Activated gamma-delta T cell (primary cell): ENCODE measurements at regions not wholly inside any gene's neighbourhood (a gene's known extent, or its start where the extent isn't known, plus 50 kb on each side); places are given as distances from the start of the nearest gene placed in this dataset.
"Not testable (repeated sequence)": the region's sequence is repeated elsewhere in the genome, so short reads cannot be mapped to it uniquely, and the experiment has no call there.

Experiments used
- DNase-seq: peaks from one replicate; lab custom pipeline; 2025; lab: John Stamatoyannopoulos, UW

DNA sequence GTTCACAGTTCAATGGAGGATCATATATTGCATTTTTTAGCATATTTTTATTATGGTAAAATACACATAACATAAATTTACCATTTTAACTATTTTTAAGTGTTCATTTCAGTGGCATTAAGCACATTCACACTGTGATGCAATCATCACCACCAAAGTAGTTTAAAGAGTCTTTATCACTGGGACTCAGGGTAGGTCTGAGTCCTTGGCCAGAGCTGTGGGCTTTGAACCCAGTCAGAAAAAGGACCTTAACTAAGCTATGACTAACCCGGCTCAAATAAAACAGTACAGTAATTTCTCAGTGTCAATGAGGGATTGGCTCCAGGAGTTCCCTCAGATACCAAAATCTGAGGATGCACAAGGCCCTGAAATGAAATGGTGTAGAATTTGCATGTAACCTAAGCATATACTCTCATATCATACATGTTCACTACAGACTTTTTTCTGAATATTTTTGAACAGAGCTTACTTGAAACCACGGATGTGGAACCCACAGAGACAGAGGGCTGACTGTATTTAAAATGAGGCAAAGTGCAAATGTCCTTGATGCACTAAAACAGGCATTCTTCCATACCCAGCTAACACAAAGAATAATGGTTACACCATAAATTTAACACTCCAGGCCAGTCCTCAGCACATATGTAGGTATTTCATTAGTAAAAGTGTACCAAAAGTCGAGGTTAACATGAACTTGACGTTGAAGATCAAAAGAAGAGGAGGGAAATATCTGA lies 246.2 kb downstream of the LNPK start:
- DNase-seq: no peak

DNA sequence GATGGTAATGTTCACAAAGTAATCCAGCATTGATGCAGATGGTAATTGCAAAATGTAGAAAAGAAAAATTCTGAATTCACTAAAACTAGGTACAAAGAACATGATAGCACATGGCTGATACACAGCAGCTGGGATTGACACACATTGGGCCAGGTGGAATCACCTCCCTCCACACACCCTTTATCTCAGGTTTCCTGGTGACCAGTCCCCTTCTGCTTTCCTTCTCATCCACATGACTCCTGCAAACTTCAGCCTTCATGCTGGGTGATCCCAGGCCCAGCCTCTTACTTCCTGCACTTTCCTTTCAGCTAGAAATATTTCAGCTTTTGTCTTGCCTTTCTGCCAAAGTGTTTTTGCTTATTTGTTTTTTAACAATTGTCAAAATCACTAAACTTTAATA lies 246.9 kb downstream of the LNPK start:
- no peak for DNase-seq

DNA sequence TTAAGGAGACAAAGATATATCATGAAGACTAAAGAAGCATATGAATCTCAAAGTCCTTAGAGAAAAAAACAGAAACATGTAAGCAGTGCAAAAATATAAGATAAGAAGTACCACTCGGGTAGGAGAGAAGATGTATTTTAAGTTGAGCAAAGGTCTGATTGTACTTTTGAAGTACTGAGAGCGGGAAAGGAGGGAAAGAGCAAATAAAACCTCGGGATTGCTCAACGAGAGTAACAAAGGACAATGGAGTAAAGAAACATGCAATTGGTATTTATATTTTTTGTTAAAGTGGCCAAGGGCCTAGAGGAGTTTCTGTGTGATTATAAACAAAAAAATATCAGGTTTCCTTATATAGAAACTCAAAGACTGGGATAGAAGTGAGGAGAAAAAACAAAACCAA lies 251.9 kb downstream of the LNPK start:
- no peak for DNase-seq

DNA sequence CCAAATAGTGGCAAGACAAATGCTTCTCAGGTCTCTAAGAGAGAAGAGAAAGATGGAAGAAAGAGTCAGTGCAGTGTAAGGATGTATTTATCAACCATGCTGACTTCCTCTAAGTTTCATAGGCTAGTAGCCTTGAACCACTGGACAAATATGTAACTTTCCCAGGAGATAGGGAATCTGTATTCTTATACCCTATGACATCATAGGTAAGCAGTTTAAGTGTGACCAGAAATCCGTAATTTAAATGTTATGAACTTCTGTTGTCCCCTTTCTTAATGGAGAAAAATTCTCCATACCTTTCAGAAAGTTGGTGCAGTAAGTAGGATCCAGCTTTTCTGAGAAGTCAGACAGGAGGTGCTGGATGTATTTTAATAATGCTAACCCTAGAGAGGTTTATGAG lies 256.2 kb downstream of the LNPK start:
- no peak for DNase-seq

DNA sequence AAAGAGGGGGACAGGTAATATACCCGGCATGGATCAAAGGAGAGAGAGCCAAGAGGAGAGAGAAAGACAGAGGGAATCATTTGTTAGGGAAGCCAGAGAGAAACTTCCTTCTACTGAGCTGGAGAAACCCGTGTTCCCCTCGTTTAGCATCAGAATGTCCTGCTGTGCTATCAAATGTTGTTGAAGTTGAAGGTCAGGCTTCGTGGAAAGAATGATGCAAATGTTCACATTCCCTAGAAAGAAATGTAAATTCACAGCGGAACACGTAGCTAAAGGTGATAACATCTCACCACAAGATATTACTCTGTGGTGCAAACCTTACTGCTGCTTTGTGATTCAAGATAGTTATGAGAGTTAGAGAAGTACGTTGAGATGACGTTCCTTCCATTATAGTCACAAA lies 258.1 kb downstream of the LNPK start:
- DNase-seq: no peak

DNA sequence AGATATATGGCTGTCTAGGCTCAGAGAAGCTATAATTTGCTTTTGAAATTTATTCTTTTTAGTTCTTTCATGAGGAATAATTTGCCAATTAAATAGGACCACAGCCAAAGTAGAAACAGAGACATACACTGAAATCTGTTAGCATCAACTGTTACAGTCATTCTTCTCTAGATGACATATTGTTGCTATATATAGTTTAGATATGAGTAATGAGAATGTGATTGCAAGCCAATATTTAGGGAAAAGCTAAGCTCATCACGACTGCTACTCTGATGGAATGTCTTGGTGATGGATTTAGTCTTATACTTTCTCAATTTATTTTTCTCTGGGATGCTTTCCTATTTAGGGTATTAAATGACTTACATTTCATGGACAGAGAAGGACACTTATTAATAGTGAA lies 259.1 kb downstream of the LNPK start:
- no peak for DNase-seq

DNA sequence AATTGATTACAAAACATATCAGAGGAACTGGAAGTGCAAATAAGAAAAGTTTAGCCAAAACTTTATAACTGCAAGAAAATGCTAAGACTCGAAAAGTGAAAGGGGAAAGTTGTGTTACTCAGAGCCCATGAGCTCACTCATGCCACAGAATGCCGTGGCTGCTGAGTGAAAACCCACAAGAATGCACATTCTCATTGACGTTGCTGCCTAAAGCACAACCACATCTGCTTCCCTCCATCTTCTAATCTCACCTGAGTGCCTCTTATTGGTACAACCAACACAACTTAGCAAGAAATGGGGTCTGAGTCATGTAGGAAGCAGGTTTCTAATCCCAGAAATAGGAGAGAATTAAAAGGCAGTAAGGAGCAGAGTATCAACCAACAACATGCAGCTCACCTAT lies 259.7 kb downstream of the LNPK start:
- DNase-seq: no peak

DNA sequence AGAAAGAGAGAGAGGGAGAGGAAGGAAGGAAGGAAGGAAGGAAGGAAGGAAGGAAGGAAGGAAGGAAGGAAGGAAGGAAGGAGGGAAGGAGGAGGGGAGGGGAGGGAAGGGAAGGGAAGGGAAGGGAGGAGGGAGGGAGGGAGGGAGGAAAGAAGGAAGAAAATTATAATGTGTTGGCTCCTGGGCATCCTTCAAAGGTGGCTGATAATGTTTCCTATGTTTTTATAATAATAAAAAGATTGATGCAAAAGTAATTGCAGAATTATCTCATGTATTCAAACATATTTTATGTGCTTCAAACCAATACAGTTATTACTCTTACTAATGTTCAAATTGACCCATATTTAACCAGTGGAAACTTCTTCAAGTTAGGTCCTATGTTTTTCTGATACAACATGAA lies 260.9 kb downstream of the LNPK start:
- no peak for DNase-seq

DNA sequence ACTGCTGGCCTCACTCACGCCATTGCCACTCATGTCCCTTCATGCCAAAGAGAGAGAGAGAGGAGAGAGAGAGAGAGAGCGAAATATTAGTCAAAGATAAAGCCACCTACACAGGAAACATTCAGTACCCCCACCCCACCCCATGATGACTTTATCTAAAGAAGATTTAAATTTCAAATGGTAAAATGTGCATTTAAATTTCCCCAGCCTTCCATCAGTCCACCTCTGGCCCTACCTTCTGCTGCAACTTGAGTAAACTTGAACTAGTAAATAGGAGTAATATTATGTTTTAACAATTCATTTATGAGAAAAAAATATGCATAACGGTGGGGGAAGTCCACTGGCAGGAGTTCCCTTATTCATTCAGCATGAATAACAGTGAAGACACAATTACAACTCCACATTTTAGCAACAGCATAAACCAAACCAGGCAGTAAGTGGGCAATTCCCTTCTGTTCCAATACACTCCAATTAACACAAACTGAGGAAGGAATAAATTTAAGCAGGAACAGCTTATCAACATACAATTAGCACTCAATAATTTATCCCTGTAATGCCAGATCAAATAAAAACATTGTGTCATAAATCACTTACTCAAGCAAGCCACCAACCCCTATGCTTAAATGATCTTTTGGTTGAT lies 264.2 kb downstream of the LNPK start:
- no peak for DNase-seq

DNA sequence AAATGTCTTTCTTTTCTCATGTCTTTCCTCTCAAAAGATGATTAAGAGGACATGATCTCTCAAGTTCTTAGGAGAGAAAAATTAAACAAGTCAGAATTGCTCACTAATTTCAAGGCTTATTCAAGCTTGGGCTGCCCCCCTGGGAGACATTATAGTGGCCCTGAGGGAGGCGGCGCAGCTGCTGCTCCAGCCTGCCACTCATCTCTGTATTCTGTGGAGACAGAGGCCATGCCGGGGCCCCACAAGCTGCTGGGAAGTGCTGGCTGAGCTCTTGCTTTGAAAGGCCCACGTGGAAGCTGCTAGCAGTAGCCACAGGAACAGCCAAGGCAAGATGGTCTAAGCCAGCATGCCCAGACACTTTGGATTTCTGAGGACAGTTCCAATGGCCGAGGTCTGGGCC lies 267.4 kb downstream of the LNPK start:
- no peak for DNase-seq

DNA sequence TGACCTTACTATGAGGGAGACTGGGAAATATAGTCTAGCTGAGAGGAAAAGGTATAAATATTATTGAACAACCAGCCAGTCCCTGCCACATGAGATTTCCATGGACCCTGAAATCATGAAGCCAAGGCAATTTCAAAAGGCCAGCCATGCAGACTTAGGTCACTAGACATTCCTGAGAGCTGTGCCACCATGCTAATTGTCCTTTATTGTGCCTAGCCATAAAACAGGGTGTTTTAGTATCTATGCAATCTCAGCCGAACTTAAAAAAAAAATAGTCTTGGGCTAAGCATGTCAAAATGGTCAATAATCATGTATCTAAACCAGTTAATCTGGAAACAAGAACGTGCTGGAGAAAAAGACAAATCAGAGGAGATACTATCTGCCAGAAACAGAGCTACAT lies 269.5 kb downstream of the LNPK start:
- DNase-seq: no peak

DNA sequence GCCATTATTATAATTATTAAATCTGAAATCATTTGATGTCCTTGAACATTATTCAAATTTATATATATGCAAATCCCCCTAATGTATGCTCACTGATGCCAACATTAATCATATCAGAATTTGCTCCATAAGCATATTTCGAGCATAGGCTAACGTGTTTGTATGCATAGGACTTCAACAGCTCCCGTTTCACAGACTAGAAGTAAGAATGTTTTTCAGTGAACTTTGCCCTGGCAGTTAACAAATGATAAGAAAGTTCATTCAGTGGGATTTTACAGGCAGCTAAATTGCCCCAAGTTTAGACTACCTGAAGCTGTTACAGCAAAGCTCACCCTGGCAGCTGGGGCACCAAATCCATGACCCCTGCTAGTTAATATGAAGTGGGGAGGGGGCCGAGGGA lies 272.0 kb downstream of the LNPK start:
- no peak for DNase-seq

DNA sequence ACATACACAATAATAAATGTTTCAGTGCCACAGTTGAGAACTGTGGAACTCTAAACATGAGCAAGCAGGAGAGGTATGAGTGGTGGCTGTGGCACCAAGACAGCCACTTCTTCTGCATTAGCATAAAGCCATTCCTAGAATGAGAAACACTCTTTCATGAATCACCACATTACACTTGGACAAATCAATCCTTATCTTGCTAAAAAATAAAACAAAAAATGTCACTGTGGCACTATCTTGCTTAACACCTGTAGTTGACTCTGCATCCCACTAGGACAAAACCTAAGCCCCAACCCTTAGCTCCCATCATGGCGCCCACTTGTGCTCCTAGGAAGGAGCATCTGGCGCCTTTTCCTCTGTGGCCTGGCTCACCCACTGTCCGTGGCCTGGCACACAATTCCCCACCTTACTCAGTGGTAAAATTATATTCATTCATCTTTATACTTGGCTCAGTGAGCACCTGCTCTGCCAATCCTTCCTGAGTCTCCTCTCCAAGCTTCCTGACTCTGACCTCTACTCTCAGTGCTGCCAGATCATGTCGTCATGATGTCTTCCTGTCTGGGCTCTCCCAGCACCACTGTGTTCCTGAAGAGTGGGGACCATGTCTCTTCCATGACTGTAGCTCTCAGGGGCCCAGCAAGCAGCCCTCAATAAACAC lies 272.9 kb downstream of the LNPK start:
- no peak for DNase-seq

DNA sequence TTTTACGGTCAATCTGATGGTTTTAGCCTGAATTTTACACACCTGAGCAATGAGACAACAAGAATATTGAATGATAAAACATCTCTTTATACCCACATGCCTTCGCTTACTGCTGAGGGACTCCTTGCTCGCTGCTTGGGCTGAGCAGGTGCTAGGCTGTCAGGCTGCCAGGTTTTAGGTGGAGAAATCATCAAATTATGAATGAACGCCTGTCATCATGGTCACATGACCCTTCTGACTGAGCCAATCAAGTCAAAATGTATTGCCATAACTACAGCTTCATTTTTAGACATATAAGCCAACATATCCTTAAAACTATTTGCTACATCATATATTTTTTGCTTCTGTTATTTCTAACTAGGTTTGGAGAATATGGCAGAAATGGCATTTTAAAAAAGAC lies 274.0 kb downstream of the LNPK start:
- no peak for DNase-seq

DNA sequence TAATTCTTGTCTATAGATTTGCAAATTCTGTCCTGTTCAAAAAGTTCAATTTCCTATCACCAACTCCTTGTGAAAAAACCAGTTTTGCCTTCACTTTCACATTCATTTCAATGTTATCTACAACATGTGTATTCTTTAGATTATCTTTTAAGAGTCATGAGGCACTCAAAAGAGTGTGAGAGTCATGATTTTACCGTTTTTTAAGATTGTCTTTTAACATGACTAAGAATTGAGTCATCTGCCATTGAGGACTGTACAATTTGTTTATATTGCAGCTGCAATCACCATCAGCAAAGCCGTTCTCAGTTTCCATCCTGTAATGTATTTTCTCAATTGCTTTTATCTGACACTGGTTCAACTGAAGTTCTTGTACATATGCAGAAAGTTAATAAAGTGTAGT lies 275.8 kb downstream of the LNPK start:
- DNase-seq: no peak

DNA sequence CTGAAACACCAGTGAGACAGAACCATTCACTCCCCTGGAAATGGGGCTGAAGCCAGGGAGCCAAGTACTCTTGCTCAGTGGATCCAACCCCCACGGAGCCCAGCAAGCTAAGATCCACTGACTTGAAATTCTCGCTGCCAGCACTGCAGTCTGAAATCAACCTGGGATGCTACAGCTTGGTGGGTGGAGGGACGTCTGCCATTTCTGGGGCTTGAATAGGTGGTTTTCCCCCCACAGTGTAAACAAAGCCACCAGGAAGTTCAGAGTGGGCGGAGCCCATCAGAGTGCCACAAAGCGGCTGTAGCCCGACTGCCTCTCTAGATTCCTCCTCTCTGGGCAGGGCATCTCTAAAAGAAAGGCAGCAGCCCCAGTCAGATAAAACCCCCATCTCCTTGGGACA lies 292.8 kb downstream of the LNPK start:
- DNase-seq: no peak

DNA sequence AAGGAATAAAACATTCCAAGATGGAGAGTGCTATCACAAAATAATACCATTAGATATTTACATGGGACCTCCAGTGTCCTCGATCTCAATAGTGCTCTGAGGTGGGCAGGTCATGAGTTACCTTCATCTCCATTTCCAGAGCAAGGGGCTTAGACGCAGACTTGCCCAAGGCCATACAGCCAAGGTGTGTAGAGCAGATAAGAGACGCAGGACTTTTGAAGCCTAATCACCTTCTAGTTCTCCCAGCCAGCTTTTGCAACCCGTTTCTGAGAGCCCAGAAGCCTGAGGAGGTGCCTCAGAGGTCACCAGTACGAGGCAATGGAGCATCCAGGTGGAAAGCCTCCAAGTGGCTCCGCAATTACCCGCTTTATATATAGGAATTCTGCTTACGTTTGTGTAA lies 294.7 kb downstream of the LNPK start:
- no peak for DNase-seq

DNA sequence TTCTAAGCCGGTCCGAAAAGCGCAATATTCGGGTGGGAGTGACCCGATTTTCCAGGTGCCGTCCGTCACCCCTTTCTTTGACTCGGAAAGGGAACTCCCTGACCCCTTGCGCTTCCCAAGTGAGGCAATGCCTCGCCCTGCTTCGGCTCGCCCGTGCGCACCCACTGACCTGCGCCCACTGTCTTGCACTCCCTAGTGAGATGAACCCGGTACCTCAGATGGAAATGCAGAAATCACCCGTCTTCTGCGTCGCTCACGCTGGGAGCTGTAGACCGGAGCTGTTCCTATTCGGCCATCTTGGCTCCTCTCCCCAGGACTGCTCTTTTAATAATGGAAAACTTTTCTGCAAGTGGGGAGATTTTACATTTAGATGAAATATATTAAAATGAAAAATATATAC lies 297.5 kb downstream of the LNPK start:
- not testable (repeated sequence) for DNase-seq

DNA sequence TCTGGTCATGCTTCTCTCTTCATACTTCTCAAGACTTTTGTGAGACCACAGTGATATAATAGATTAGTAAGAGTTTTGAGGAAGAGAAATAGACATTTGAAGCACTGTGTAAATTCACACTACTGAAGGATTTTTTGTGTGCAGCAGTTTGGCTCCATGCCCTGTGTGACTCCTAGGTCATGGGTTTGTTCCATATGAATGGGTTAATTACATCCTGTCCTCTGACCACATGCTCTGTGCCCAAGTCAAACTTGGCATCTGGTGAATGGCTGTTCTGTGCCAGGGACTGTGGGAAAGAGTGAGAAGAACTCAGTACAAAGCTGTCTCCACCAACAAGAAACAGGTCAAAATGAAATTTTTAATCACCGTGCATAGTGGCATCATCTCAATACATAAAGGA lies 304.0 kb downstream of the LNPK start:
- no peak for DNase-seq

DNA sequence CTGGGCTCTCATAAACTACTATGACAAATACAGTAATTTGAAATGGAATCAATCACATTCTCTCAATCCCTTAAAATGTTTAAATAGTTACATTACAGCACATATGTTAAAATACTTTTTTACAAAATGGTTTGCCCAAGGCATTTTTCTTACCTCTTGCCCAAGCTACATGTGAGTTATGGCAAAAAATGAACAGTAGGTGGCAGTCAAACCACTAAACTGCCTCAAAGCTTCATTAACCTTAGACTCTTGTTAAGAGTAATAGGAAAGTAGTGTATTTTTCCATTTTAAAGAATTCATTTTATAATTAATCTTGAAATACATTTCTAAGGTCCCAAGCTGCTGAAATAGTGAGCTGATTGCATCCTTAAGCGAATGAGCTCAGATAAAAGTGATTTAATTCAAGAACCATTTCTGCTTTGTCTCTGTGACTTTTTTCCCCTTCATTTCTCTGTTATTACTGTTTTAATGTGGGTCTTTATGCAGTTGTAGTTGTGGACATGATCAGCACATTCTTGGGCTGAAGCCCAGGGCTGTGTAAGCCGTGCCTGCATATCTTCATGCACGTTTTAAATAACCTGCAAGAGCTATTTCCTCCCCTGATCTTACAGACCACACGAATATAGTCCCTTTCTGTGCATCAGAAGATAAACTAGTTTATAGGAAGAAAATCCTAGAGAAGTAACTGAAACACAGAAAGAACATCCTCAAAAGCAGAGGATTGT lies 311.8 kb downstream of the LNPK start:
- no peak for DNase-seq

DNA sequence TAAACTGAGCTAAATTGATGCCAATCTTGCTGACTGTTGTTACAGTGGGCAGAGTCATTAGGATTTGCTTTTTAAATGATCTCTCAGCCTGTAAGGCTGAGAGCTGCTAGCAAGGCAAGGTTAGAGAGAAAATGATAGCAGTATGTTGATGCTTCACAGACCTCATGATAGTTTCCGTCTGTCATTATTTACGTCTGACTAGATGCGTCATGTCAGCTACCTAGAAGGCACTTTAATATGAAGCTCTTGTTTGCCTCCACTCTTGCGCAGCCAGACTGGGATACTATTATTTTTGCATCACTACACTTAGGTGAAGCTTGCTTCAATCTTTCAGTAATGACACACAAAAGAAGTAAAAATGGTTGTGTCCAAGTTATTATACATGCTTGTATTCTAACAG lies 313.8 kb downstream of the LNPK start:
- DNase-seq: no peak

DNA sequence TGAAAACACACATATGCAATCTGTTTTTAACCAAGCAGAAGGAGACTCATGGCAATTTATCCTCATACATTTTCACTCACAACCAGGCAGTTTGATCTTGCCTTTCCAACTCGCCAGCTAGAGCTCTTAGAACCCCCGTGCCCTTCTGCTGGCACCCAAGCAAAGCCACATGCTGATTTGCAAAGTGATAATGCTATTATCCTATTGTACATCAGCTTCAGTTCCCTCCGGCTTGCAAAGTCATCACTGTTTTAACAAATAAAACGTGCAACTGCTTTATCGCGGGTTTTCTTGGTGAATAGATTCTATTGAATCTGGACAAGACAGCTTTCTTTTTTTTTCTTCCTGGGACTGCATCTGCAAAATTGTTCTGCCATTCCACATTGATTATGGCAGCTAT lies 314.6 kb downstream of the LNPK start:
- DNase-seq: no peak

DNA sequence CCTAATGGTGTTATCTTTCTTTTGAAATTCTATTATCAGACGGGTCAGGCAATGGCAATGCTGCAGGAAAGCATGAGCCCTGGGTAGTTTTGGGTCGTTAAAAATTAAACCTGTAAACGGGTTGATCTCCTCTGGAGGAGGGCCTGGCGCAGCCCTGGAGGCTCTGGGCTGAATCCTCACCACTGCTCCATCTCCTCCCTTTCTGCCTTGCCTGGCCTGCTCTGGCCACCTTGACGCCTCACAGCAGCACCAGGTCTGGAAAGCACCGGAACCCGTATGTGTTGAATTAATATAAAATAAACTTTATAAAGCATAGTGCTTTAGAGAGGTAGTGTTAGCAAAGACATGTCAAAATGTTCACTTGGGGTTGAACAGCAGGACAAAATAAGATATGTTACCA lies 316.1 kb downstream of the LNPK start:
- no peak for DNase-seq
